Stimulated activated CD4-positive, alpha-beta T cell treated with anti-CD3 and anti-CD28 coated beads, Interleukin-2, amount 100 ng/mL, for 48 hours (primary cell): ENCODE measurements at regions not wholly inside any gene's neighbourhood (a gene's known extent, or its start where the extent isn't known, plus 50 kb on each side); places are given as distances from the start of the nearest gene placed in this dataset.

Experiments
- DNase-seq, 2 donors: peaks; one replicate each; pipeline ENCODE4 v3.0.0-alpha.2; 2020

GRCh38 chr7:46746695-46747687 is 825.9 kb upstream of the IGFBP3 start:
- DNase-seq: no peak

GRCh38 chr7:46745707-46746090 is 824.6 kb upstream of the IGFBP3 start:
- DNase-seq: no peak

GRCh38 chr7:46744957-46745706 is 824.1 kb upstream of the IGFBP3 start:
- no peak for DNase-seq

- no peak for DNase-seq
Observed at GRCh38 chr7:46742601-46743000, 821.5 kb upstream of the IGFBP3 start.

GRCh38 chr7:46741938-46742540 is 821.0 kb upstream of the IGFBP3 start:
- DNase-seq: no peak

- no peak for DNase-seq
Observed at GRCh38 chr7:46741181-46741580, 820.1 kb upstream of the IGFBP3 start.

- DNase-seq: no peak
Observed at GRCh38 chr7:46739518-46740234, 818.6 kb upstream of the IGFBP3 start.

- no peak for DNase-seq
Observed at GRCh38 chr7:46738796-46739195, 817.7 kb upstream of the IGFBP3 start.

- DNase-seq: no peak
Observed at GRCh38 chr7:46738165-46738564, 817.1 kb upstream of the IGFBP3 start.

- no peak for DNase-seq
Observed at GRCh38 chr7:46725838-46726237, 804.8 kb upstream of the IGFBP3 start.

GRCh38 chr7:46725136-46725535 is 804.1 kb upstream of the IGFBP3 start:
- DNase-seq: no peak

GRCh38 chr7:46723742-46724141 is 802.7 kb upstream of the IGFBP3 start:
- no peak for DNase-seq

- no peak for DNase-seq
Observed at GRCh38 chr7:46723003-46723402, 801.9 kb upstream of the IGFBP3 start.

- no peak for DNase-seq
Observed at GRCh38 chr7:46720761-46721160, 799.7 kb upstream of the IGFBP3 start.

- DNase-seq: no peak
Observed at GRCh38 chr7:46719616-46720015, 798.5 kb upstream of the IGFBP3 start.

GRCh38 chr7:46716926-46717325 is 795.9 kb upstream of the IGFBP3 start:
- DNase-seq: no peak

- DNase-seq: no peak
Observed at GRCh38 chr7:46715579-46715978, 794.5 kb upstream of the IGFBP3 start.

GRCh38 chr7:46714904-46715303 is 793.8 kb upstream of the IGFBP3 start:
- no peak for DNase-seq

GRCh38 chr7:46713868-46714596 is 793.0 kb upstream of the IGFBP3 start:
- no peak for DNase-seq

GRCh38 chr7:46710927-46711326 is 789.9 kb upstream of the IGFBP3 start:
- no peak for DNase-seq

- no peak for DNase-seq
Observed at GRCh38 chr7:46707973-46708372, 786.9 kb upstream of the IGFBP3 start.
